NCI-H82 (cell line): ENCODE measurements at regions not wholly inside any gene's neighbourhood (a gene's known extent, or its start where the extent isn't known, plus 50 kb on each side); places are given as distances from the start of the nearest gene placed in this dataset.

Experiments
- DNase-seq: peaks from one replicate; lab custom pipeline; 2025; lab: John Stamatoyannopoulos, UW

GRCh38 chr4:147361726-147362125, 119.2 kb upstream of the EDNRA start:
- no peak for DNase-seq

- DNase-seq: no peak
These were observed 118.0 kb upstream of the EDNRA start for GRCh38 chr4:147362938-147363337.

GRCh38 chr4:147363514-147363913, 117.4 kb upstream of the EDNRA start:
- DNase-seq: no peak

GRCh38 chr4:147365396-147365795, 115.5 kb upstream of the EDNRA start:
- DNase-seq: no peak

GRCh38 chr4:147366164-147366563, 114.7 kb upstream of the EDNRA start:
- DNase-seq: no peak

GRCh38 chr4:147367891-147368290, 113.0 kb upstream of the EDNRA start:
- no peak for DNase-seq

- DNase-seq: no peak
These were observed 111.9 kb upstream of the EDNRA start for GRCh38 chr4:147368948-147369347.

GRCh38 chr4:147370473-147370872, 110.4 kb upstream of the EDNRA start:
- no peak for DNase-seq

GRCh38 chr4:147370881-147371280, 110.0 kb upstream of the EDNRA start:
- no peak for DNase-seq

GRCh38 chr4:147371661-147372060, 109.2 kb upstream of the EDNRA start:
- no peak for DNase-seq

GRCh38 chr4:147378780-147379179, 102.1 kb upstream of the EDNRA start:
- DNase-seq: no peak

GRCh38 chr4:147381749-147382148, 99.1 kb upstream of the EDNRA start:
- no peak for DNase-seq

GRCh38 chr4:147388018-147388417, 92.9 kb upstream of the EDNRA start:
- no peak for DNase-seq

GRCh38 chr4:147396105-147396504, 84.8 kb upstream of the EDNRA start:
- no peak for DNase-seq

GRCh38 chr4:147398556-147398955, 82.3 kb upstream of the EDNRA start:
- DNase-seq: no peak

- DNase-seq: no peak
These were observed 80.2 kb upstream of the EDNRA start for GRCh38 chr4:147400721-147401120.

GRCh38 chr4:147401221-147401620, 79.7 kb upstream of the EDNRA start:
- DNase-seq: no peak

- no peak for DNase-seq
These were observed 73.4 kb upstream of the EDNRA start for GRCh38 chr4:147407261-147408045.

GRCh38 chr4:147408189-147408588, 72.7 kb upstream of the EDNRA start:
- DNase-seq: no peak

- no peak for DNase-seq
These were observed 71.5 kb upstream of the EDNRA start for GRCh38 chr4:147409350-147409749.

- DNase-seq: no peak
These were observed 62.7 kb upstream of the EDNRA start for GRCh38 chr4:147418226-147418625.

GRCh38 chr4:147421456-147421855, 59.4 kb upstream of the EDNRA start:
- DNase-seq: no peak

- no peak for DNase-seq
These were observed 57.7 kb upstream of the EDNRA start for GRCh38 chr4:147423229-147423628.

GRCh38 chr4:147425019-147425418, 55.9 kb upstream of the EDNRA start:
- no peak for DNase-seq
